Prostate gland (tissue), 2 donors: ENCODE measurements at regions not wholly inside any gene's neighbourhood (a gene's known extent, or its start where the extent isn't known, plus 50 kb on each side); places are given as distances from the start of the nearest gene placed in this dataset.

ENCODE experiments used
- CTCF ChIP-seq, 4 experiments: fragments of 200-600 bp in 2 of 4; fragments of 450-650 bp in 2 of 4; sonication (generic) in 2 of 4; IDR thresholded peaks; 1 replicate in 3 of 4; 2 replicates in 1 of 4; pipeline ENCODE4 v1.5.1; 2016 to 2019; ENCODE audit warnings: antibody characterized with exemption in 4 of 4, mild to moderate bottlenecking in 2 of 4, moderate library complexity in 2 of 4
- POLR2A ChIP-seq: fragments of 450-650 bp; IDR thresholded peaks from one replicate; pipeline ENCODE4 v1.6.1; 2016; ENCODE audit warnings: antibody characterized with exemption, mild to moderate bottlenecking

DNA sequence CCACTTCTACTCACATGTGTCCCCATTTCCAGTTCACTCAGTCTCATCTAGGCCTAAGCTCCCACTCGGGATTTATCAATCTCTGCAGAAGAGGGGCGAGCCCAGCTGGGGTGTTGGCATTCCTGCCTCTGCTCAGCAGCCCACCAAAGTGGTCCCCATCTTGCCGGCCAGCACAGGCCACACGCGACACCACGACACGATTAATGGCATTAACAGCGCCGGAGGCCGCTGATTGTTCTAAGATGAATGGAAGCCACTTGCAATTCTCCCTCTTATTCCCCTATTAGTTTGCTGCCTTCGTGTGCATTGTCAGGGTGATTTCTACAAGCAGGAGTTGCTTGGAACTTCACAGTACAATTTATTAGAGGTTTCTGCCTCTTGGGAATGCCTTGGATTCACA is 477.3 kb downstream of the SHQ1 start:
- TF ChIP-seq POLR2A (no peak), CTCF (IDR thresholded peaks at IDR 0.05) (no peak)
